HFF-Myc (cell line): ENCODE measurements at regions not wholly inside any gene's neighbourhood (a gene's known extent, or its start where the extent isn't known, plus 50 kb on each side); places are given as distances from the start of the nearest gene placed in this dataset.

Experiments used
- DNase-seq: peaks from one replicate; pipeline ENCODE4 v3.0.0-alpha.2; 2011; ENCODE audit warnings: low read depth; ENCODE audit errors: extremely low read depth
- H3K4me3 ChIP-seq: replicated peaks from 2 replicates; pipeline ENCODE4 v1.5.1; 2011; ENCODE audit warnings: low read depth, mild to moderate bottlenecking, control low read depth, low read length
- CTCF ChIP-seq: IDR thresholded peaks from 2 replicates; pipeline ENCODE4 v1.5.1; 2012; ENCODE audit warnings: mild to moderate bottlenecking, low read depth, low read length, control low read depth; ENCODE audit errors: missing control alignments

GRCh38 chr15:35136321-35137189 is 51.5 kb upstream of the NANOGP8 start:
- no peak overlapping the region for H3K4me3 ChIP-seq
- TF ChIP-seq CTCF = no peak
- no peak for DNase-seq
